ENCODE measurements at regions not wholly inside any gene's neighbourhood (a gene's known extent, or its start where the extent isn't known, plus 50 kb on each side); places are given as distances from the start of the nearest gene placed in this dataset.
A peak's percentile ranks its signal among the peaks of the same experiment; 100 is the strongest.

DNA sequence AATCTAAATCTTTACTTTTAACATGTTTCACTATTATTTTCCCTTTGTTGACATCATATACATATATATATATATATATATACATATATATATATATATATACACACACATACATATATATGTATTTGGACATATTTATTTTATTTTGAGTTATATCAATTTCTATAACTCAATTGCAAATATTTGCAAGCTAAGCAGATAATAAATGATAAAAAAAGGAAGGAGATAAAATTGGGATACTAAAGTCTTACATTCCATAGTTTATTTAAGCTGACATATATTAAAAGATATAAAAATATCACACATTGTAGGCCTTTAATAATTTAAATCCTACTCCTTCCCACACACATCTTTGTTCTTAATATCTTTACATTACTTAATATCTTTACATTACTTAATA is 372.2 kb downstream of the GRXCR1 start:
- in situ Hi-C loops (cut with HindIII; ENCODE audit: extremely low pct_ligation_motif_present, low pct_unique_long_range_greater_than_20kb) (no loop called here), intact Hi-C loops (cut with micrococcal nuclease; ENCODE audit: unreplicated experiment) (no loop called here)
- no peak for DNase-seq (ENCODE audit: low spot score)
- Histone ChIP-seq H3K4me1 (ENCODE audit: insufficient read depth, low read length) (no peaks in the 10 kb centered on the region), H3K79me2 (ENCODE audit: insufficient read depth, low read length) (no peaks in the 10 kb centered on the region), H3K4me2 (ENCODE audit: low read depth, low read length) (no peak overlapping the region), H3K4me3 (replicated peaks in 1 of 3; ENCODE audit: insufficient read depth in 1 of 3, low read depth in 2 of 3, low read length in 3 of 3) (no peak overlapping the region), H4K20me1 (ENCODE audit: insufficient read depth, low read length) (no peaks in the 10 kb centered on the region), H3K27ac (ENCODE audit: extremely low read length, insufficient read depth, low read length) (no peak overlapping the region), H3K27me3 (ENCODE audit: control insufficient read depth in 1 of 2, insufficient read depth in 2 of 2, low read length in 2 of 2) (no peaks in the 10 kb centered on the region), H2AFZ (ENCODE audit: low read length) (no peak overlapping the region), H3K36me3 (replicated peaks in 1 of 2; ENCODE audit: control insufficient read depth in 1 of 2, insufficient read depth in 2 of 2, low read length in 2 of 2) (no peaks in the 10 kb centered on the region), H3K9ac (ENCODE audit: insufficient read depth, low read depth, low read length) (no peak overlapping the region), H3K9me3 (ENCODE audit: low read length) (peaks cover 23% of the 10 kb centered on the region)
- no peak for ATAC-seq
- BruUV-seq (replicated peaks), result no TSS peak
- POLR2A ChIA-PET, result no interaction called here
- CTCF ChIA-PET (ENCODE audit: low intra/inter-chr PET ratio, low total read pairs), result no interaction called here
- TF ChIP-seq, protein P1, sequence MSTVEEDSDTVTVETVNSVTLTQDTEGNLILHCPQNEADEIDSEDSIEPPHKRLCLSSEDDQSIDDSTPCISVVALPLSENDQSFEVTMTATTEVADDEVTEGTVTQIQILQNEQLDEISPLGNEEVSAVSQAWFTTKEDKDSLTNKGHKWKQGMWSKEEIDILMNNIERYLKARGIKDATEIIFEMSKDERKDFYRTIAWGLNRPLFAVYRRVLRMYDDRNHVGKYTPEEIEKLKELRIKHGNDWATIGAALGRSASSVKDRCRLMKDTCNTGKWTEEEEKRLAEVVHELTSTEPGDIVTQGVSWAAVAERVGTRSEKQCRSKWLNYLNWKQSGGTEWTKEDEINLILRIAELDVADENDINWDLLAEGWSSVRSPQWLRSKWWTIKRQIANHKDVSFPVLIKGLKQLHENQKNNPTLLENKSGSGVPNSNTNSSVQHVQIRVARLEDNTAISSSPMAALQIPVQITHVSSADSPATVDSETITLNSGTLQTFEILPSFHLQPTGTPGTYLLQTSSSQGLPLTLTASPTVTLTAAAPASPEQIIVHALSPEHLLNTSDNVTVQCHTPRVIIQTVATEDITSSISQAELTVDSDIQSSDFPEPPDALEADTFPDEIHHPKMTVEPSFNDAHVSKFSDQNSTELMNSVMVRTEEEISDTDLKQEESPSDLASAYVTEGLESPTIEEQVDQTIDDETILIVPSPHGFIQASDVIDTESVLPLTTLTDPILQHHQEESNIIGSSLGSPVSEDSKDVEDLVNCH (CRISPR knock-in tag; IDR thresholded peaks at IDR 0.05), result no peak
- TF ChIP-seq MAFF (IDR thresholded peaks at IDR 0.05; ENCODE audit: low read depth, low read length) (peak; percentile 32; the same call in 1 of the 2 replicates), ARNTL (CRISPR knock-in tag; IDR thresholded peaks at IDR 0.05) (no peak), ZNF468 (CRISPR knock-in tag; IDR thresholded peaks at IDR 0.05) (no peak), SSRP1 (CRISPR knock-in tag; IDR thresholded peaks at IDR 0.05) (no peak), POLR2G (IDR thresholded peaks at IDR 0.05; ENCODE audit: low read depth, low read length) (no peak), MAFK (conservative IDR thresholded peaks at IDR 0.05 in 1 of 2, IDR thresholded peaks at IDR 0.05 in 1 of 2; ENCODE audit: low read length in 2 of 2) (peak in 1 of 2 experiments; percentile 82; a peak in 2 of 4 replicates), FOXJ3 (CRISPR knock-in tag; IDR thresholded peaks at IDR 0.05; ENCODE audit: borderline replicate concordance) (no peak), ADNP (CRISPR knock-in tag; IDR thresholded peaks at IDR 0.05) (no peak), ZNF619 (CRISPR knock-in tag; IDR thresholded peaks at IDR 0.05) (no peak), NONO (IDR thresholded peaks at IDR 0.05) (no peak), NONO (CRISPR knock-in tag; conservative IDR thresholded peaks at IDR 0.05) (no peak), KLF6 (CRISPR knock-in tag; IDR thresholded peaks at IDR 0.05) (no peak)
- no peak for FAIRE-seq

Measured in HepG2 (cell line).